Stimulated activated CD8-positive, alpha-beta memory T cell treated with anti-CD3 and anti-CD28 coated beads, Interleukin-15, amount 100 ng/mL, for 48 hours (primary cell): ENCODE measurements at regions not wholly inside any gene's neighbourhood (a gene's known extent, or its start where the extent isn't known, plus 50 kb on each side); places are given as distances from the start of the nearest gene placed in this dataset.

Experiments
- DNase-seq, 2 donors: peaks; one replicate each; pipeline ENCODE4 v3.0.0-alpha.2; 2020; ENCODE audit warnings: low read depth in 2 of 2

DNA sequence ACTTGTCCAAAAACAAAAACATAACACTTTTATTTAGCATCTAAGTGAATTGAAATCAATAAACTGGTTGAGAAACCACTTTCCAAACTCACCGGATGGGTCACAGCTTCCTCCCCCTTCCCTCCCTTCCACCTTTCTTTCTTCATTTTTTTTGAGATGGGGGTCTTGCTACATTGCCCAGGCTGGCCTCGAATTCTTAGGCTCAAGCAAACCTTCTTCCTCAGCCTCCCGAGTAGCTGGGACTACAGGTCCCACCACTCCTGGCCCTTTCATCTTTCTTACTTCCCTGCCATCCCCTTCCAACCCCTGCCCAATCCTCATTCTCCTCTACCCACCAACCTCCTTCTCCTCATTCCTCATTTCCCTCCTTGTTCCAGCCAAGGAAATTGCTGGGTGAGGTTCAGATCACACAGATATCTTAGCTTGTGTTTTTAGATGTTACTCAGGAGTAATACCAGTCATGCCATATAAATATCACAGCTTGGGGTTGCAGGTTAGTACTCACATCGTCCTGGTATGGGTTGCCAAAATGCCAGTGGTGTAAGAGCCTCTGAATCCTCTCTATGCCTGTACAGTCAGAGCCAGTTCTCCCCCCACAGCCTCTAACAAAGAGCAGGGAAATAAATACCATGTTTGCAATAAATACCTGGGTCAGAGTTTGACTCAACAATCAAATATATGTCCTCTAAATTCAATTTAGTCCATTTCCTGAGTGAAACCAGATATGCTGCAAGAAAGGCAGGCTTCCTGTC lies 132.7 kb upstream of the NDUFV2 start:
- no peak for DNase-seq

DNA sequence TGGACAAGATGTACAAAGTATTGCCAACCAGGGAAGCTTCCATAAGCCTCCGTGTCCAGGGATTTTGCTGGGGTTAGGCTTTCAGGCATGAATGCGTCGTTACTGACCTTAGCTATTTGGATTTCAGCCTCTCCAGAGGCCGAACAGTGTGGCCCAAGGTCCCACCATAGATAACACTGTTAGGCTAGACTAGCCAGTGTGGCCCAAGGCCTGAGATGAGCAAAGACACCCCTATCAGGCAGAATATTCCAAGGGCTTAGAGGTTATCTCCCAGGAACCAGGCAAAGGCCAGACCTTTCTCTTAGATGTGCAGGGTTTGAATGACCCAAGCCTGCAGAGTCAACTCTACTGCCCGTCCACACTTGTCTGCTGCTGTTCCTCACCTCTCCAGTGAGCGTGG lies 131.7 kb upstream of the NDUFV2 start:
- no peak for DNase-seq

DNA sequence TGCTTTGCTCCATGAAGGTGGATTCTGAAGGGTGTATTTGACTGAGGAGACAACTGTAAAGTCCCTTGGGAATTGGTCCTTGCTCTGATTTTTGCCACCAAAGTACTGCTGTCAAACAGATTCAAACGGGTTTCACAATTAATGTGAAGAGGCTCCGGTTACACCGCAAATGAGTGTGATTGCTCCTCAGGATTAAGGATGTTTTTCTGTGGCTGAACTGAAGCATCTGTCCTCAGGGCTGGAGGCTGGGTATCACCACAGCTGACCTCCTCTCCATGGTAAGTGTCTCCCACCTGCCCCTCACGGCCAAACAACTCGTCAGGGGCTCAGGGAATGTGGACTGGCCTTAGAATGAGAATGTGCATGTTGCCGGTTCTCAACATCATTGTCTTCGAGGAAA lies 130.4 kb upstream of the NDUFV2 start:
- no peak for DNase-seq

DNA sequence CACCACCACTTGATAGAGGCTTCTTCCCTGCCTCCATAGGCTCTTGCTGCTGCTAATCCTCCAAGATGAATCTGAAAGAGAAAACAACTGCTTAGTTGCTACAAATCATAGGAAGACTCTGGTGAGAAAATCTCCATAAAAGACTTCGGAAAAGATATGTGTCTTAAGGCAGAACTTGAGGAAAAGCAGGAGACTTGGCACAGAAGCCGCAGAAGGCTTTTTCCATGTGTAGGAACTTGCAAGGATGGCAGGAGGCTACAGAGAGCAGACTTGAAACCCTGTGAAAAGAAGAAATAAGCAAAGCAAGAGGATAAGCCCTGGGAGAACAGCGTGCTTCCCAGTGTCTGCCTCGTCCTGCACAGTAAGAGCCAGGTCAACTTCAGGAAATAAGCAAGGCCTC lies 128.2 kb upstream of the NDUFV2 start:
- no peak for DNase-seq

DNA sequence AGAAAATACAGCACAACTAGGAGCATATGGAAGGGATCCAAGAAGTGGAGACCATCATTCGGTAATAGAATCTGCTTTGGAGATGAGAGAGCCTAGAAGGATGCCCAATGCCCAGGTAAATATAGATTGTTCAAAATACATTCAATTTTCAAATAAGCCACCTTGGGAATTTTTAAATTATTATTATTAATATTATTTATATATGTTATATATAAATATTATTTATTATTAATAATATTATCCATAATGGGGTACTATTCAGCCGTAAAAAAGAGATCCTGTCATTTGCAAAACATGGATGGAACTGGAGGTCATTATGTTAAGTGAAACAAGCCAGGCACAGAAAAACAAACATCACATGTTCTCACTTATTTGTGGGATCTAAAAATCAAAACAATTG lies 127.8 kb upstream of the NDUFV2 start:
- no peak for DNase-seq

DNA sequence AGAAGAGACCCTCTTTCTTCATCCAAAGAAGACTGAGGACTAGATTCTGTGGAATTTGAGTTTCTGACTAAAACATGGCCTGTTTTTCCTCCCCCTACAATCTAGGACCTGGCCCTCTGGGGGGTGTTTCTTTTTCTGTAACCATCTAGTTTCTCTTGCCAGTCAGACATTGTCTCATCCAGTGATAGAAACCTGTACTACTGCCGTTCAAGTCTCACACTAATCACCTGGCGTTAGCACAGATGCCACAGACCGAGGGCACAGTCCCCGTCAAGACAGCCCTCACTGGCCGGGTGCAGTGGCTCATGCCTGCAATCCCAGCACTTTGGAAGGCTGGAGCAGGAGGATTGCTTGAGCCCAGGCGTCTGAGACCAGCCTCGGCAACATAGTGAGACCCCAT lies 126.9 kb upstream of the NDUFV2 start:
- no peak for DNase-seq

DNA sequence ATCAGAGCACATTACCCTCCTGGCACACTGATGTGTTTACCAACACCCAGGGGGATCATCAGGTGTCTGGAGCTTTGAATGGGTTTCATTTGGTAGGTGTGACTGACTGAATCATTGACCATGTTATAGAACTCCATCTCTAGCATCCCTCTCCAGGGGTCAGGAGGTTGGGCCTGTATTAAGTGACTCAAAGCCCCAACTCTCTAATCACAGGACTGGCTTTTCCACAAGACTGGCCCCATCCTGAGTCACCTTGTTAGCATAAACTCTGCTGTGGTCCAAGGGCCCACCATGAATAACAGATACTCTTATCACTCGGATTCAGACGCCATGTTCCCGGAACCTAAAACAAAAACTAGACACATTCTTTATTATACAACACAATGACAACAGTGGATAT lies 125.9 kb upstream of the NDUFV2 start:
- DNase-seq, result no peak

DNA sequence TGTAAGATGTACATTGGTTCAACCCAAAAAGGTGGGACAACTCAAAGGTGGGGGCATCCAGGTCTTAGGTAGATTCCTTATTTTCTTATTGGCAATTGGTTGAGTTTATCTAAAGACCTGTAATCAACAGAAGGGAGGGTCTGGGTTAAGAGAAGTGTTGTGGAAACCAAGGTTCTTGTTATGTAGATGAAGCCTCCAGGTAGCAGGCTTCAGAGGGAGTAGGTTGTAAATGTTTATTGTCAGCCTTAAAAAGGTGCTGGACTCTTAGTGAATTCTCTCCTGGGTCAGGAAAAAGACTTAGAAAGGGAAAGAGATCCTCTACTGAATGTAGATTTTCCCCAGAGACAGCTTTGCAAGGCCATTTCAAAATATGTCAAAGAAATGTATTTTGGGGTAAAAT lies 125.3 kb upstream of the NDUFV2 start:
- no peak for DNase-seq

DNA sequence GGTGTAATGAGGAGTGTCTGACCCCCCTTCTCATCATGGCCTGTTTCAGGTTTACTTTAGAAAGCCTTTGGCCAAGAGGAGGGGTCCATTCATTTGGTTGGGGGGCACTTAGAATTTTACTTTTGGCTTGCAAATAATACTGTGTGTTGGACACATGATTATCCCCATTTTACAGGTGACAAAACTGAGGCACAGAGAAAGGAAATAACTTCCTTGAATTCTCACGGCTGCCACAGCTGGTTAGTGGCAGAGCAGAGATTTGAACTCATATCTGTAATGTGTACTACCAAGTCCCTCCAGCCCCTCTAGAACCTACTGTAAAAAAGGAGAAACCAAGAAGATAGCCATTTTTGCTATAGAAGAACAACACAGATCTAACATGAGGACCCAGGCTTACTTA lies 124.8 kb upstream of the NDUFV2 start:
- DNase-seq, result no peak

DNA sequence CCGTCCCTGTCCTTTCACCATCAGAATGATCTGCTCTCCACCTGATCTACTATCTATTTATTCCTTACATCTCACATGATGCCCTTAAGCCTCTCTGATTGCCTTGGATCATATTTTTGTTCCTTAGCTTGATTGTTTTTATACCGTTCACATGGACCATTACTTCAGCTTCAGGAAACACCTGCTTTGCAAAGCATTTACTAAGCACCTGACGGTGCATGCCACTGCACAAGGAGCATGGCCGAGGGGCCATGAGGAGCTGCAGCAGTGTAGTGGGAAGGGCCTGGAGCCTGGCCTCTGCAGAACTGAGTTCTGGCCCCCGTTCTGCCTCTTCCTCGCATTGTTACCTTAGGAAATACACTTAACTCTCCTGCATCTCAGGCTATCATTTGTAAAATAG lies 124.1 kb upstream of the NDUFV2 start:
- no peak for DNase-seq

DNA sequence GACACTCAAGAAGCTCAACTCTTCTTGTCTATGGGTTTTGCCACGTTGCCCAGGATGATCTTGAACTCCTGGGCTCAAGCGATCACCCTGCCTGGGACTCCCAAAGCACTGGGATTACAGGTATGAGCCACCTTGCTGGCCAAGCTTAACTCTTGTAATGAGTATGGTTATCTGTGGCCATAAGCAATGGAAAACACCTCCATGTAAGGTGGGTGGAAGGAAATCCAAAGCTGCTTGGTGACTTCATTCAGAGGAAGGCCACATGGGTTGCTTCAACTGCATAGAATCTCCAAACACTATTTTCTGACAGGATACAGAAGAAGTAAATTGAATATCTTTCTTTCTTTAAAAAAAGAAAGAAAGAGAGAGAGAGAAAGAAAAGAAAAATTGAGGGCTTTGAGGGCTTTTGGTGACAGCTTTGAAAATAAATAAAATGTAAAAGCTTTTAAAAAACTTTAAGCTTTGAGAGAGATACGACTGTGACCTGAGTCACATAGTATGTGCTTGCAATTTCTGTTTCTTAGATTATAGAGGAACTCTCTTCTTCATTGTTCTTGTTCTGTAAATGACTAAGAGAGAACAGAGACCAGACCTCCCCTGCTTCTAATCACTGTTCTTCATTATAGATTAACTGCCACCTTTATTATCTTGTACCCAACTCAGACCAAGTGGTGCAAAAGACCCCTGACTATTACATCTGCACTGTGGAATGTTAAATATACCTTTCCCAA lies 123.1 kb upstream of the NDUFV2 start:
- DNase-seq, result no peak

DNA sequence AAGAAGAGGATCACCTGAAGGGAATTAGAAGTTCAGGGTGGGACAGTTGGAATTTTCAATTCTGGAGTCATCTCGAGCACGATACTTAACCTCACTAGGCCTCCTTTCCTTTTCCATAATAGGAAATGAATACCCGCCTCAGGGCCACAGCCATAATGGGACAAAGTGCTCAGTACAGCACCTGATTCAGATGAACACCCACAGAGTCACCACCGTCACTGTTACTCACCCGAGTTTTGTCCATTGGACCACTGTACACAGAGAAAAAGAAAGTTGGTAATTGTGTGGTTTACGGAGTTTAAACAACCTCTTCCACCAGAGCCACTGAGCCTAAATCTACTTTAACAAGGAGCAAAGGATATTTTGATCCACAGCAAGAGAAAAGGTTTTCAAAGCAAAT lies 122.0 kb upstream of the NDUFV2 start:
- no peak for DNase-seq

DNA sequence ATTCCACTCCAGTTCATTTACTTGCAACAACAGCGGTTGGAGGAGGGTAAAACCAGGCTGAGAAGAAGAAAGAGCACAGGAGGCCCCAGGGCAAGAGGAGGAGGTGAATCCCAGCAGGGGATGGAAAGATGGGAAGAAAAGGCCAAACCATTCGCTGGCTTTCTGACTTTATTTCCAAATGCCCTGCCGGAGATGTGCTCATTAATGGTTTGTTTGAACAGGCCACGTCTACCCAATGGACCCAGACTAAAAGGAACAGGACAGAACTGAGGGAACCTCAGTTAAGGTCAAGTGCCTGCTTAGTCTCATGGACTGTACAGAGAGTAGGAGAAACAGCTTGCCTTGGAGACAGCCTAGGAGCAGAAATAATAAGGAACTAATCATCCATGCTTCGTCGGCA lies 121.6 kb upstream of the NDUFV2 start:
- DNase-seq, result no peak

DNA sequence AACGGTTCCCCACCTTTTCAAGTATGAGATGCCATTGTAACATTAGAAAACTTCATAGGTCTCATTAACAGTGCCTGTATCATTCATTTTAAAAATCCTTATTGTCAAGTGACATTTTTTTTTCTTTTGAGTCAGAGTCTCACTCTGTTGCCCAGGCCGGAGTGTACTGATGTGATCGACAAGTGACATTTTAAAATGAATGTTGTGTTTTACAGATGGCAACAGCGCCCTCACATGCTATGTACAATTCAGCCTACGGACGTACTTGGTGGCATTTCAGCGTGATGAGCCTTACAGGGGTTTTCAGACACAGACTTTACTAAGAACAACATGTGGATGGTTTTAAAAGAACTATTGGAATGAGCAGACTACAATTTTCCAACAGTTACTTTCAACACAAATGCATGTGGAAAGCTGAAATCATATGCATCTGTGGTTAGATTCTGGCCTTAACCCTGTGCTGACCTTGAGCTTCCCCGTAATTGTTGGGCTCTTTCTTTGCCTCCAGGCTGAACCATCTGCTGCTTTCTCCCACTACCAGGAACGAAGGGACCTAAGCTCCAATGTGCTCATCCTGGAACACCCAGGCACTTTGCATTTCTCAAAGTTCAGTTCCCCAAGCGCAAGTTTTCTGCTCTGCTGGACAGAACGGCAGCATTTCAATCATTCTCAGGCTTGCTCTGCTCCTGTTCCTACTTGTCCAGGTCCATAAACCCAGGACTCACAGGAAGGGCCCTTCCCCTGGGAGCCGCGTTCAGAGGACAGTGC lies 119.9 kb upstream of the NDUFV2 start:
- no peak for DNase-seq

DNA sequence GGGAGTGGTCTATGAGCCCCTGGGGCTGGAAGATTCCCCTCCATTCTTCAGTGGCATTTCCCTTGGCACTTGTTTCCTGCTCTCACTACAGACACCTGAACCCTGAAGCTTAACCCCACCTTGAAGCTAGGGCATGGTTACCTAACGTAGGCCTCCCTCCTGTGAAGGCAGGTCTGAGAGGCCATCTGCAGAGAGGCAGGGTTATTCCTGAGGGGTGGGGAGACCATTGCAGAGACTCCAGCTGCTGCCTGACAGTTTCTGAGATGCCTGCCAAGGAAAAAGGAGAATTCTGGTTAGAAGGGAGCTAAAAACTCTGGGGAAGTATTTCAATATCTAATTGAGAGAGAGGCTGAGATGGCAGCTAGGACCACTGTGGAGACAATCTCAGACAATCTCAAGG lies 119.3 kb upstream of the NDUFV2 start:
- DNase-seq, result no peak

DNA sequence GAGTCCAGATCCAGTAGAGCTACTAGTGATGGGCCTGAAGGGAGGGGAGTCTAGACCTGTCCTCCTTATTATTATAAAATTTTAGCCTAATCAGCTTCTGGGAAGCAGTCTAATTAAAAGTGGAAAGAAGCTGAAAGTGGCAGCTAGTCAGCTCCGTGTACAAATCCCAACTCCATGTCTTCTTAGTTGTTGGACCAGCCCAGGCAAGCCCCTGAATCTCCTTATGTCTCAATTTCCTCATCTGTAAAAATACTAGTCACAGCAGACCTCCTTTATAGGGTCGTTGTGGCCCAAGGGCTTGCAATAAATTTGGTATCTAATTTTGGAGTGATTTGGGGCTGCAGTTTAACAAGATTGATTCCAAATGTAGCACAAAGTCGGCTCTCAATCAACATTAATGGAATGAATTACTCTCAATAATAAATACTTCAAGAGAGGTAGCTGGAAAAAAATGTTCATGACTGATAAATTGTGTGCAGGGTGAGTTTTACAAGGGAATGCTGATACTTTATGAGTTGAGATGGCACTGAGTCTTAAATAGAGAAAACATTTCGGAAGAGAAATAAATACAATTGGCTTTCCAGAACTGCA lies 118.3 kb upstream of the NDUFV2 start:
- no peak for DNase-seq

DNA sequence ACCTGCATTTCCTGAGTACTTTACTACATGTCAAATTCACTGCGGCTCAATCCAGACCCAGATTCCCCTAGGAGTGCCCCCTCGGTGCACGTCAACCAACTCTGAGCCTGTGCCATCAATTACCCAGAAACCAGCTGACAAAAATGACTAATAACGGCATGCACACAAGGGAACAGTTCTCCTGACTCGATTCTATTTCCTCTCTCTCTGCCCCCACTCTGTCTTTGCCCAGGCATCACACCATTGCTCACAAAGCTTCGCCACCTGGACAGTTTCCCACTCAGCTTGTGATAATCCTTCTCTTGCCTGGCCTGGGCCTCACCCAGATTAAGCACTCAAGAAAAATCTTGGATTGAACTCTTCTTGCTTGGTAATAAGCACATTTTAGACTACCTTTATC lies 115.3 kb upstream of the NDUFV2 start:
- DNase-seq, result no peak

DNA sequence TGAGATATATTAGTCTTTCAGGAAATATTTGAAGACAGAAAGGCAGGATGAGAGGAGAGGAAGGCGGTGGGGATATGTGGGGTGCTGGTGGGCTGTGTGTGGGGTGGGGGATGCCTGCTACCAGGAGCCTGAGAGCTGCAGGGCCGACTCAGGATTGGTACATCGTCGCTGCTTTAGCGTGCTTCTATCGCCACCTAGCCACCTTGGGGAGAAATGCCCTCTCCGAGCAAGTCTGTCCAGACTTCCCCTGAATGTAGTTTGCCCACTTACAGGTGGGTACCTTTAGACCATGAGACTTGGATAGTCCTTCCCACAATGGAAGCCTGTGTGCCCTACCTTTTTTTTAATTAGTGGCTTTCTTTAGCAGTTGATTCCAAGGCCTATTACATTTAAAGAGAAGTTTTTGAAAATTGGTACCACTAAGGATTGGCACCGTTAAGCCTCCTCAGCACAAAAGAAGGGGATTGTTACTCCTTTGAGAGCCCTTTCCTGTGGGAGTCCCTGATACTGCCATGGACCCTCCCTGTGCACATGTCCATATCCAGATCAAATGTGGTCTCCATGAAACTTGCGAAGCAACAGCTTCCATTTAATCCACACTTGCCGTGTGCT lies 114.1 kb upstream of the NDUFV2 start:
- peak in 1 of 2 donors; percentile 8 for DNase-seq

DNA sequence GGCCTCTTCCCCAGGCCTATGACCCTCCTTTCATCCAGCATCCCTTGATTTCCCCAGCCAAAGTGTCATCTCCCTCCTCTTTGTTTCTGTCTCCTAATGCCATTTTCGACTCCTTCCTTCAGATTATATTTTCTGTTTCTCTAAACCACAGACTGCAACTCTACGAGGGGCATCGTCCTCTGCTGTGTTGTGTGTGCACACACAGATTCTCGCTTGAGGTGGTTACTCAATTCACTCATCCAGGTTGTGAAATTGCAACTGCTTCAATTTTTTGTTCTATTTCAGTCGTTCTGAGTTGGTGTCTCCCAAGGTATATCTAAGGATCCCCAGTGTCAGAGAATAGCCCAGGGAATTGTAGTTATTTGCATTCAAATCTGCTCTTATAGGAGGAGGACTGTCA lies 113.5 kb upstream of the NDUFV2 start:
- DNase-seq, result no peak

DNA sequence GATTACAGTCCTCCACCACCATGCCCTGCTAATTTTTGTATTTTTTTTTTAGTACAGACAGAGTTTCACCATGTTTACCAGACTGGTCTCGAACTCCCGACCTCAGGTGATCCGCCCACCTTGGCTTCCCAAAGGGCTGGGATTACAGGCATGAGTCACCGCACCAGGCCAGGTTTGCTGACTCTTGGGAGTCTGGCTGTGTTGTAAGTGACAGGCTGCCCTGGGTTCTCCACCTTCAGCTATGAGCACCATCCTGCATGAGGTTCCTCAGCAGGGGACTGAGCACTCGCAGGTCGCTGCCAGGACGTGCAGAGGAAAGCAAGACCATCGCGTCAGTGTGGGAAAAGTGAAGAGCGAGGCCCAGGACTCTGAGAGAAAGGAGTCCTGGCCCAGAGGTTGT lies 112.6 kb upstream of the NDUFV2 start:
- no peak for DNase-seq

DNA sequence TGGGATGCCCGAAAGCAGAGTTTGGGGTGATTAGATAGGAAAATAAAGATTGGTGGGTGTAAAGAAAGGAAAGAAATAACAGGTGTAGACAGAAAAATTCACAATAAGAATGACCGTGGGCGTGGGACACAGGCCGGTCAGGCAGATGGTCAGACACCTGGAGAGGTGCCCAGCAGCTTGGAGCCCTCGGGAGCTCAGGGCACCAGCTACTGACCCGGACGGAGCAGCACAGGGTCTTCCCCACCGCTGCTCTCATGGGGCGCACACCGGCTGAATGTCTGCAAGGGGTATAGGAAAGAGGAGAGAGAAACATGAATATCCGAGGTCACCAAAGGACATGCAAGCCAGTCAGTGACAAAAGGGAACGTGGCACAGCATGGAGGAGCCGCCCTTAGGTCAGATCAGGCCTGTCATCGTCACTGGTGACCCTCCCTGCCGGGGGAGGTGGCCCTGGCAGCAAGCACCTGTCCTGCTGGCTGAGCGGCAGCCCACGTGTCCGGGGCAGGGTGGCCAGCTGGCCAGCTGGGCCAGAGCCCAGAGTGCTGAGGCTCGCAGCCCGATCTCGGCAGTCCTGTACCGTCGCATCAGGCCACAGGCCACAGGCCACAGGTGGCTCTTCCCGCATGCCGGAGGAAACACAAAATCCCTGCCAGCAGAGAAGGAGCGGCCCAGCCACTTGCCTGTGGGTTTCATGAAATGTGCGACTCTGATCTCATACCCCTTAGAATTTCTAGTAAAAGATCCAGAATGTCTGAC lies 112.0 kb upstream of the NDUFV2 start:
- no peak for DNase-seq
